Naive thymus-derived CD4-positive, alpha-beta T cell (primary cell): ENCODE measurements at regions not wholly inside any gene's neighbourhood (a gene's known extent, or its start where the extent isn't known, plus 50 kb on each side); places are given as distances from the start of the nearest gene placed in this dataset.

Experiments
- ATAC-seq: fragments of 150-1000 bp; cut with Tn5 transposase; 2 replicates; pipeline ENCODE4 v1.10.0; 2021; ENCODE audit warnings: mild to moderate bottlenecking, moderate library complexity
- CTCF ChIA-PET: fragments of 350-600 bp; sonication (Branson Sonifier 250); formaldehyde crosslinking; loops from one replicate; lab custom pipeline; 2021; ENCODE audit warnings: antibody characterized with exemption; lab: Charles Lee
- POLR2A ChIA-PET: fragments of 350-600 bp; sonication (Branson Sonifier 250); formaldehyde crosslinking; loops from one replicate; lab custom pipeline; 2021; ENCODE audit warnings: antibody characterized with exemption, inconsistent platforms; lab: Charles Lee
- DNase-seq, 9 donors: peaks; one replicate each; pipeline versions ENCODE4 v3.0.0 to v3.0.0-alpha.2; 2020 to 2022; ENCODE audit warnings: mixed read lengths in 1 of 9
- H3K27ac ChIP-seq: one replicate; pipeline ENCODE4 v1.7.0; 2013; ENCODE audit warnings: mild to moderate bottlenecking, low read depth, low read length, moderate library complexity
- H3K27me3 ChIP-seq, 2 donors: one replicate each; pipeline ENCODE4 v1.7.0; 2013; ENCODE audit warnings: low read length in 2 of 2, mild to moderate bottlenecking in 2 of 2, moderate library complexity in 2 of 2; ENCODE audit not compliant: control insufficient read depth in 2 of 2, insufficient read depth in 2 of 2
- H3K36me3 ChIP-seq, 3 experiments: 1 replicate in 2 of 3; 2 replicates in 1 of 3; pipeline ENCODE4 v1.7.0; 2013; ENCODE audit warnings: low read length in 3 of 3, mild to moderate bottlenecking in 3 of 3, moderate library complexity in 1 of 3; ENCODE audit not compliant: insufficient read depth in 3 of 3, control insufficient read depth in 2 of 3
- H3K4me1 ChIP-seq, 2 donors: one replicate each; pipeline ENCODE4 v1.7.0; 2013; ENCODE audit warnings: low read length in 2 of 2, mild to moderate bottlenecking in 2 of 2, moderate library complexity in 1 of 2; ENCODE audit not compliant: control insufficient read depth in 2 of 2, insufficient read depth in 2 of 2
- H3K4me3 ChIP-seq: 2 replicates; pipeline ENCODE4 v1.7.0; 2013; ENCODE audit warnings: mild to moderate bottlenecking, low read length
- H3K9me3 ChIP-seq, 3 experiments: 1 replicate in 2 of 3; 2 replicates in 1 of 3; pipeline ENCODE4 v1.7.0; 2013; ENCODE audit warnings: low read length in 3 of 3; ENCODE audit not compliant: control insufficient read depth in 2 of 3
- H3K27ac Mint-ChIP-seq, 9 donors: one replicate each; pipeline ENCODE4 v1.8.0; 2020 to 2022; ENCODE audit warnings: mixed read lengths in 9 of 9, mild to moderate bottlenecking in 8 of 9, moderate library complexity in 5 of 9, inconsistent platforms in 2 of 9
- H3K27me3 Mint-ChIP-seq, 5 donors: one replicate each; pipeline ENCODE4 v1.8.0; 2021 to 2022; ENCODE audit warnings: mixed read lengths in 5 of 5, mild to moderate bottlenecking in 1 of 5
- H3K36me3 Mint-ChIP-seq, 5 donors: one replicate each; pipeline ENCODE4 v1.8.0; 2020 to 2022; ENCODE audit warnings: mixed read lengths in 5 of 5, mild to moderate bottlenecking in 3 of 5, inconsistent platforms in 1 of 5
- H3K4me1 Mint-ChIP-seq, 7 donors: one replicate each; pipeline ENCODE4 v1.8.0; 2020 to 2022; ENCODE audit warnings: mixed read lengths in 7 of 7, mild to moderate bottlenecking in 3 of 7, inconsistent platforms in 1 of 7
- H3K4me3 Mint-ChIP-seq, 10 donors: one replicate each; pipeline ENCODE4 v1.8.0; 2020 to 2022; ENCODE audit warnings: mild to moderate bottlenecking in 10 of 10, mixed read lengths in 10 of 10, moderate library complexity in 6 of 10, inconsistent platforms in 2 of 10
- H3K9me3 Mint-ChIP-seq, 11 donors: one replicate each; pipeline ENCODE4 v1.8.0; 2020 to 2022; ENCODE audit warnings: mixed read lengths in 11 of 11, mild to moderate bottlenecking in 4 of 11, inconsistent platforms in 1 of 11, moderate library complexity in 1 of 11
- intact Hi-C, 2 donors: fragments of 100-400 bp; cut with micrococcal nuclease; formaldehyde crosslinking; loops; one replicate each; pipeline ENCODE4 v1.15.1; 2023

DNA sequence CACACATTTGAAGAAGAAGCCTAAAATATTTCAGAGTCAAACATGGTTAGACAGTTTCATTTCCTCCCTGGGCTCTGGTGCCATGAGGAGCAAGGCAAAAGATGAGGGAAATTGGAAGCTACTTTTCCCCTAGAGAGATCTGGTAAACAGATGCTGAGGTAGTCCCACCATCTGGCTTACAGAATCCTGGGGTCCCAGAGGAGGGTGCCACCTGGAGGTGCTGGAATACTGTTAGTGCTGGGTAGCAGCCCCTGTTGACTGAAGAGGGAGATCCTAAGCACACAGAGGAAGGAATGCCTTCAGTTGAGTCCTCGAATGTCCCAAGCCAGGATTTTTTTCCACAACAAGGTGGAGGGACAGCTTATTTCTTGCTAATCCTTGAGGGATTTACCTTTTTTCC is 160.1 kb downstream of the FZD1 start:
- CTCF ChIA-PET, result no interaction called here
- Mint-ChIP-seq H3K9me3 (peaks cover 0 to 5% (median 0%) of the 10 kb centered on the region in 11 donors), H3K4me3 (no peak overlapping the region), H3K27ac (no peak overlapping the region), H3K4me1 (no peaks in the 10 kb centered on the region), H3K36me3 (no peaks in the 10 kb centered on the region), H3K27me3 (peaks cover 0 to 26% (median 11%) of the 10 kb centered on the region in 5 donors)
- Histone ChIP-seq H3K27ac (no peak overlapping the region), H3K36me3 (no peaks in the 10 kb centered on the region), H3K4me1 (no peaks in the 10 kb centered on the region), H3K27me3 (no peaks in the 10 kb centered on the region), H3K4me3 (no peak overlapping the region), H3K9me3 (no peaks in the 10 kb centered on the region)
- no peak for DNase-seq
- intact Hi-C loops, result no loop called here
- POLR2A ChIA-PET, result no interaction called here
- ATAC-seq, result no peak

- no peaks in the 10 kb centered on the region for H3K27me3 ChIP-seq
- Mint-ChIP-seq H3K27ac (no peak overlapping the region), H3K4me3 (no peak overlapping the region), H3K27me3 (peaks cover 0 to 26% (median 11%) of the 10 kb centered on the region in 5 donors), H3K36me3 (no peaks in the 10 kb centered on the region), H3K9me3 (peaks cover 0 to 5% (median 0%) of the 10 kb centered on the region in 11 donors), H3K4me1 (no peaks in the 10 kb centered on the region)
- no peaks in the 10 kb centered on the region for H3K4me1 ChIP-seq
- H3K4me3 ChIP-seq, result no peak overlapping the region
- no peaks in the 10 kb centered on the region for H3K36me3 ChIP-seq
- H3K9me3 ChIP-seq, result no peaks in the 10 kb centered on the region
- intact Hi-C loops, result no loop called here
- POLR2A ChIA-PET, result no interaction called here
- no peak for DNase-seq
- CTCF ChIA-PET, result no interaction called here
- no peak overlapping the region for H3K27ac ChIP-seq
- no peak for ATAC-seq
Observed at GRCh38 chr7:91425149-91425548, 160.9 kb downstream of the FZD1 start.

GRCh38 chr7:91427051-91427450 is 162.8 kb downstream of the FZD1 start:
- H3K4me3 ChIP-seq, result no peak overlapping the region
- CTCF ChIA-PET, result no interaction called here
- H3K36me3 ChIP-seq, result no peaks in the 10 kb centered on the region
- no peaks in the 10 kb centered on the region for H3K9me3 ChIP-seq
- Mint-ChIP-seq H3K9me3 (peaks cover 0 to 11% (median 0%) of the 10 kb centered on the region in 11 donors), H3K36me3 (no peaks in the 10 kb centered on the region), H3K4me1 (no peaks in the 10 kb centered on the region), H3K27me3 (peaks cover 0 to 21% (median 10%) of the 10 kb centered on the region in 5 donors), H3K27ac (no peak overlapping the region), H3K4me3 (no peak overlapping the region)
- no peak for DNase-seq
- no peaks in the 10 kb centered on the region for H3K27me3 ChIP-seq
- H3K27ac ChIP-seq, result no peak overlapping the region
- no peak for ATAC-seq
- intact Hi-C loops, result no loop called here
- no peaks in the 10 kb centered on the region for H3K4me1 ChIP-seq
- POLR2A ChIA-PET, result no interaction called here

DNA sequence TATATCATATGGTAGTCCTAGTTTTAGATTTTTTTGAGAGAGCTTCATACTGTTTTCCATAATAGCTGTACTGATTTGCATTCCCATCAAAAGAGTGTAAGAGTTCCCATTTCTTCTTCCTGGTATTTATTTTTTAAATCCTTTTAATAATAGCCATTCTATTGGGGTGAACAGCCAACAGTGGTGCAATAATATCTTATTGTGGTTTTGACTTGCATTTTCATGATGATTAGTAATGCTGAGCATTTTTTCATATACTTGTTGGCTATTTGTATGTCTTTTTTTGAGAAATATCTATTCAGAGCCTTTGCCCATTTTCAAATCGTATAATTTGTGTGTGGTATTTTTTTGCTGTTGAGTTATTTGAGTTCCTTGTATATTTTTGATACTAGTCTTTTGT is 167.4 kb downstream of the FZD1 start:
- Mint-ChIP-seq H3K4me1 (no peaks in the 10 kb centered on the region), H3K9me3 (peaks cover 0 to 19% (median 5%) of the 10 kb centered on the region in 11 donors), H3K27me3 (peaks cover 0 to 5% (median 4%) of the 10 kb centered on the region in 5 donors), H3K27ac (no peak overlapping the region), H3K4me3 (no peak overlapping the region), H3K36me3 (no peaks in the 10 kb centered on the region)
- H3K36me3 ChIP-seq, result no peaks in the 10 kb centered on the region
- no peak for ATAC-seq
- H3K27me3 ChIP-seq, result no peaks in the 10 kb centered on the region
- no peaks in the 10 kb centered on the region for H3K4me1 ChIP-seq
- H3K4me3 ChIP-seq, result no peak overlapping the region
- POLR2A ChIA-PET, result no interaction called here
- H3K9me3 ChIP-seq, result no peaks in the 10 kb centered on the region
- DNase-seq, result no peak
- intact Hi-C loops, result no loop called here
- no peak overlapping the region for H3K27ac ChIP-seq
- CTCF ChIA-PET, result no interaction called here

- H3K9me3 ChIP-seq, result peaks cover 0 to 5% (median 0%) of the 10 kb centered on the region in 3 experiments
- H3K4me3 ChIP-seq, result no peak overlapping the region
- H3K27ac ChIP-seq, result no peak overlapping the region
- intact Hi-C loops, result no loop called here
- Mint-ChIP-seq H3K4me3 (no peak overlapping the region), H3K27me3 (peaks cover 0 to 23% (median 17%) of the 10 kb centered on the region in 5 donors), H3K4me1 (no peaks in the 10 kb centered on the region), H3K27ac (no peak overlapping the region), H3K36me3 (peaks cover 0 to 10% (median 0%) of the 10 kb centered on the region in 5 donors), H3K9me3 (peaks cover 2 to 44% (median 12%) of the 10 kb centered on the region in 11 donors)
- H3K27me3 ChIP-seq, result no peaks in the 10 kb centered on the region
- ChIA-PET POLR2A (no interaction called here), CTCF (no interaction called here)
- H3K36me3 ChIP-seq, result no peaks in the 10 kb centered on the region
- DNase-seq (no peak), ATAC-seq (no peak)
- H3K4me1 ChIP-seq, result no peaks in the 10 kb centered on the region
Observed at GRCh38 chr7:91434836-91435235, 170.6 kb downstream of the FZD1 start.

DNA sequence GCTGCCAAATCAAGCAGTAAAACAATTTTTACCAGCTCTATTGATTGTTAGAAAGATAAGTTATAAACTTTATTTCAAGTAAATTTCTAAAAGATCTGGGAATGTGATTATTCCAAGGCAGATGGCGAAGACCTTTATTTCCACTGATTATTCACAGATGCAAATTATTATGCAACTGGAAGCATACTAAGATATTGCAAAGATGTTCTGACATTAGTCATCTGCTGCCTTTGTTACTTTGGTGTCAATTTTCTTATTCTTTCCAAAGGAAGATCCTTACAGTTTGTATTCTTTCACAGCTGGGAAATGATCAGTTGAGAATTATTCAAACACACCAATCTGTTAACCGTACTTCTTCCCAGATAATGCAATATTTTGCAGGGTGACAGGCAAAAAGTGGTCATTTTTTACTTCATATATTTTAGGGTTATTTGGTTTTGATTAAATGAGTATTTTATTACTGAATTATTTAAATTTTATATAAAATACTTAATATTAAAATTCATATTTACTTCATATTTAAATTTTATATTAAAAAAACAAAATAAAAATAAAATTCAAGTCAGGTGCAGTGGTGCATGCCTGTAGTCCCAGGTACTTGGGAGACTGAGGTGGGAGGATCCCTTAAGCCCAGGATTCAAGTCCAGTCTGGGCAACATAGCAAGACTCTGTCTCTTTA is 171.3 kb downstream of the FZD1 start:
- no peak overlapping the region for H3K4me3 Mint-ChIP-seq
- Histone ChIP-seq H3K4me3 (no peak overlapping the region), H3K36me3 (no peaks in the 10 kb centered on the region), H3K4me1 (no peaks in the 10 kb centered on the region), H3K27ac (no peak overlapping the region), H3K27me3 (no peaks in the 10 kb centered on the region), H3K9me3 (peaks cover 0 to 5% (median 0%) of the 10 kb centered on the region in 3 experiments)
- H3K36me3 Mint-ChIP-seq, result peaks cover 0 to 10% (median 0%) of the 10 kb centered on the region in 5 donors
- CTCF ChIA-PET, result no interaction called here
- H3K9me3 Mint-ChIP-seq, result peaks cover 4 to 50% (median 13%) of the 10 kb centered on the region in 11 donors
- DNase-seq (no peak), ATAC-seq (no peak)
- H3K27ac Mint-ChIP-seq, result no peak overlapping the region
- H3K27me3 Mint-ChIP-seq, result peaks cover 0 to 23% (median 17%) of the 10 kb centered on the region in 5 donors
- POLR2A ChIA-PET, result no interaction called here
- H3K4me1 Mint-ChIP-seq, result no peaks in the 10 kb centered on the region
- intact Hi-C loops, result no loop called here

GRCh38 chr7:91436655-91437054 is 172.4 kb downstream of the FZD1 start:
- Histone ChIP-seq H3K27ac (no peak overlapping the region), H3K4me3 (no peak overlapping the region), H3K36me3 (no peaks in the 10 kb centered on the region), H3K9me3 (peaks cover 0 to 5% (median 0%) of the 10 kb centered on the region in 3 experiments), H3K27me3 (no peaks in the 10 kb centered on the region), H3K4me1 (no peaks in the 10 kb centered on the region)
- ChIA-PET POLR2A (no interaction called here), CTCF (no interaction called here)
- no peak for DNase-seq
- Mint-ChIP-seq H3K9me3 (peaks cover 4 to 44% (median 13%) of the 10 kb centered on the region in 11 donors), H3K27me3 (peaks cover 0 to 23% (median 17%) of the 10 kb centered on the region in 5 donors), H3K36me3 (peaks cover 0 to 10% (median 0%) of the 10 kb centered on the region in 5 donors), H3K4me1 (no peaks in the 10 kb centered on the region), H3K27ac (no peak overlapping the region), H3K4me3 (no peak overlapping the region)
- intact Hi-C loops, result no loop called here
- ATAC-seq, result no peak
